NCI-H1436 (cell line): ENCODE measurements at regions not wholly inside any gene's neighbourhood (a gene's known extent, or its start where the extent isn't known, plus 50 kb on each side); places are given as distances from the start of the nearest gene placed in this dataset.

Source experiments
- DNase-seq: peaks from one replicate; lab custom pipeline; 2025; lab: John Stamatoyannopoulos, UW

GRCh38 chr10:36224431-36224985 is 582.4 kb upstream of the FZD8 start:
- DNase-seq: no peak

- no peak for DNase-seq
Measured at GRCh38 chr10:36221101-36221500, 579.0 kb upstream of the FZD8 start.

GRCh38 chr10:36220151-36220550 is 578.1 kb upstream of the FZD8 start:
- no peak for DNase-seq

GRCh38 chr10:36211856-36212255 is 569.8 kb upstream of the FZD8 start:
- no peak for DNase-seq

- no peak for DNase-seq
Measured at GRCh38 chr10:36209480-36209879, 567.4 kb upstream of the FZD8 start.

GRCh38 chr10:36202881-36203280 is 560.8 kb upstream of the FZD8 start:
- DNase-seq: no peak

- DNase-seq: no peak
Measured at GRCh38 chr10:36200577-36200976, 558.5 kb upstream of the FZD8 start.

GRCh38 chr10:36198322-36198721 is 556.2 kb upstream of the FZD8 start:
- DNase-seq: no peak

GRCh38 chr10:36195364-36195763 is 553.3 kb upstream of the FZD8 start:
- no peak for DNase-seq

- no peak for DNase-seq
Measured at GRCh38 chr10:36194276-36194675, 552.2 kb upstream of the FZD8 start.

- no peak for DNase-seq
Measured at GRCh38 chr10:36191009-36191408, 548.9 kb upstream of the FZD8 start.

GRCh38 chr10:36188461-36188860 is 546.4 kb upstream of the FZD8 start:
- peak; percentile 59 for DNase-seq

- DNase-seq: no peak
Measured at GRCh38 chr10:36188080-36188453, 546.0 kb upstream of the FZD8 start.

GRCh38 chr10:36187380-36188079 is 545.4 kb upstream of the FZD8 start:
- no peak for DNase-seq

GRCh38 chr10:36185097-36185496 is 543.0 kb upstream of the FZD8 start:
- no peak for DNase-seq

- no peak for DNase-seq
Measured at GRCh38 chr10:36183726-36184125, 541.6 kb upstream of the FZD8 start.

- no peak for DNase-seq
Measured at GRCh38 chr10:36183056-36183455, 541.0 kb upstream of the FZD8 start.

- DNase-seq: no peak
Measured at GRCh38 chr10:36182606-36183005, 540.5 kb upstream of the FZD8 start.

- DNase-seq: no peak
Measured at GRCh38 chr10:36182179-36182566, 540.1 kb upstream of the FZD8 start.

GRCh38 chr10:36181426-36182178 is 539.5 kb upstream of the FZD8 start:
- DNase-seq: no peak

- no peak for DNase-seq
Measured at GRCh38 chr10:36178616-36179015, 536.5 kb upstream of the FZD8 start.

- no peak for DNase-seq
Measured at GRCh38 chr10:36177071-36177470, 535.0 kb upstream of the FZD8 start.

GRCh38 chr10:36175954-36176353 is 533.9 kb upstream of the FZD8 start:
- DNase-seq: no peak
